Neural crest cell (in vitro differentiated cells): ENCODE measurements at regions not wholly inside any gene's neighbourhood (a gene's known extent, or its start where the extent isn't known, plus 50 kb on each side); places are given as distances from the start of the nearest gene placed in this dataset. TPM values are rescaled to one million over a fixed set of nuclear protein-coding genes. Genes with fewer than 3 reads are reported as not detected.

ENCODE experiments used
- DNase-seq: peaks from one replicate; pipeline ENCODE4 v3.0.0; 2021; ENCODE audit warnings: low read depth, mixed read lengths, low spot score
- H3K27ac Mint-ChIP-seq: one replicate; pipeline ENCODE4 v1.8.0; 2021; ENCODE audit warnings: mild to moderate bottlenecking, mixed read lengths; ENCODE audit not compliant: unreplicated experiment
- H3K27me3 Mint-ChIP-seq: 2 replicates; pipeline ENCODE4 v1.8.0; 2021; ENCODE audit warnings: low read depth, mild to moderate bottlenecking, mixed read lengths
- H3K36me3 Mint-ChIP-seq: 2 replicates; pipeline ENCODE4 v1.8.0; 2021; ENCODE audit warnings: low read depth, mild to moderate bottlenecking, mixed read lengths
- H3K4me1 Mint-ChIP-seq: 2 replicates; pipeline ENCODE4 v1.8.0; 2021; ENCODE audit warnings: mixed read lengths
- H3K4me3 Mint-ChIP-seq: one replicate; pipeline ENCODE4 v1.8.0; 2021; ENCODE audit warnings: mild to moderate bottlenecking, mixed read lengths
- H3K9me3 Mint-ChIP-seq: 2 replicates; pipeline ENCODE4 v1.8.0; 2021; ENCODE audit warnings: mixed read lengths
- microRNA-seq: library from miRNA; unstranded; fragments of <30 nt; microRNA quantifications from one replicate; pipeline ENCODE4, GENCODE V29; 2020
- TF ChIP-seq, protein P1 (sequence below): fragments of 200-600 bp; sonication (generic); conservative IDR thresholded peaks from 2 replicates; pipeline ENCODE4 v1.5.0; 2021; ENCODE audit warnings: antibody characterized with exemption, mild to moderate bottlenecking

DNA sequence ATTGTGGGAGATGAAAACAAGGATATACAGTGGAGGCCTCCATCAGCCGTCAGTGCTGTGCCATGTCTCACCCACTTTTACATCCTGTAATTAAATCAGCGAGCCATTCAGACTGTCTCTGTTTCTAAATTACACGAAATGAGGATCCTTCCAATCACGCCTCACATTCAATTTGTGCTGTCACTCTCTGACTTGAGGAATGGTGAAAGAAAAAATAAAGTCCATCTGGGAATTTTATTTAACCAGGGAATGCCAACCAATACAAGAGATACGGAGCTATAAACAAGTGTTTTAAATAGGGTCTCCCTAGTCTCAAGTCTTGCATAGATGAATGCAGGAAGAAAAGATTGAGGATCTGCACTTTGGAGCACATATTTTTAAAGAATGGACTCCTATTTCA, 72.8 kb downstream of the CMPK2 start:
- Mint-ChIP-seq H3K27me3 (no peaks in the 10 kb centered on the region), H3K4me3 (no peak overlapping the region), H3K4me1 (peaks cover 5% of the 10 kb centered on the region), H3K27ac (no peak overlapping the region), H3K9me3 (no peaks in the 10 kb centered on the region), H3K36me3 (no peaks in the 10 kb centered on the region)
- DNase-seq: no peak
- TF ChIP-seq, protein P1, sequence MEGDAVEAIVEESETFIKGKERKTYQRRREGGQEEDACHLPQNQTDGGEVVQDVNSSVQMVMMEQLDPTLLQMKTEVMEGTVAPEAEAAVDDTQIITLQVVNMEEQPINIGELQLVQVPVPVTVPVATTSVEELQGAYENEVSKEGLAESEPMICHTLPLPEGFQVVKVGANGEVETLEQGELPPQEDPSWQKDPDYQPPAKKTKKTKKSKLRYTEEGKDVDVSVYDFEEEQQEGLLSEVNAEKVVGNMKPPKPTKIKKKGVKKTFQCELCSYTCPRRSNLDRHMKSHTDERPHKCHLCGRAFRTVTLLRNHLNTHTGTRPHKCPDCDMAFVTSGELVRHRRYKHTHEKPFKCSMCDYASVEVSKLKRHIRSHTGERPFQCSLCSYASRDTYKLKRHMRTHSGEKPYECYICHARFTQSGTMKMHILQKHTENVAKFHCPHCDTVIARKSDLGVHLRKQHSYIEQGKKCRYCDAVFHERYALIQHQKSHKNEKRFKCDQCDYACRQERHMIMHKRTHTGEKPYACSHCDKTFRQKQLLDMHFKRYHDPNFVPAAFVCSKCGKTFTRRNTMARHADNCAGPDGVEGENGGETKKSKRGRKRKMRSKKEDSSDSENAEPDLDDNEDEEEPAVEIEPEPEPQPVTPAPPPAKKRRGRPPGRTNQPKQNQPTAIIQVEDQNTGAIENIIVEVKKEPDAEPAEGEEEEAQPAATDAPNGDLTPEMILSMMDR: no peak

DNA sequence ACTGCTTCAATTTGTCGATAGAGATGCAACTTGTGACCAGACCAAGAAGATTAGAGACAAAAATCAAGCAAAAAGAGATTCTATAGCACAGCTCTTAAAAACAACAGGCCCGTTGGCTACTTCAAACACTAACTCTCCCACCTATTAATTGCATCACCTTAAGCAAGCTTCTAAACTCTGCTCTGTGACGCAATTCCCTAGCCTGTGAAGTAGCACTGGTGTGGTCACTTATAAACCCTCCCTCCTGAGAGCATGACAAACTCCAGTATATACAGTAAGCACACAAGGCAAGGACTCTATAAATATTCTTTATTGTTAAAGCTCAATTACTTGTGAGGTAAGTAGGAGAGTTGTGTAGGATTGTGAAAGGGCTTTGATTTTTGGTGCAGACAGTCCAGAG, 72.3 kb downstream of the CMPK2 start:
- H3K27ac Mint-ChIP-seq: no peak overlapping the region
- DNase-seq: no peak
- H3K27me3 Mint-ChIP-seq: no peaks in the 10 kb centered on the region
- peaks cover 5% of the 10 kb centered on the region for H3K4me1 Mint-ChIP-seq
- H3K9me3 Mint-ChIP-seq: no peaks in the 10 kb centered on the region
- TF ChIP-seq, protein P1: no peak
- H3K36me3 Mint-ChIP-seq: no peaks in the 10 kb centered on the region
- H3K4me3 Mint-ChIP-seq: no peak overlapping the region

DNA sequence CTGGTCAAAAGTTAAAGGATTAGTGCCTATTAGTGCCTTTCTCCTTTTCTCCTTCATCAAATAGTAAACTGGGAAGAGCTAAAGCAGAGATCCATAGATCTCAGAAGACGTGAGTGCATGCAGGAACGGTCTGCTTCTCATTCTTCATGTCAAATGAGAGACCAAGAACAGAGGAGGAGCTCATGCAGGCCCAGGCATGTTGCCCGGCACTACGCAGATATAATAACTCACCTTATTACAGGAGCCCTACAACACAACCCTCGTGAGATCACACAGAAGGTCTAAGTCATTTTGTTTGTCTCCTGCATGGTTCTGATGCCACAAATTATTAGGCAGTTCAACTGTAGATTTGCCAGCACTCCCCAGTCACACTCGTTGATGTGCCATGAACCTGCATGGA, 71.8 kb downstream of the CMPK2 start:
- no peak overlapping the region for H3K27ac Mint-ChIP-seq
- H3K4me1 Mint-ChIP-seq: peaks cover 5% of the 10 kb centered on the region
- H3K4me3 Mint-ChIP-seq: no peak overlapping the region
- no peaks in the 10 kb centered on the region for H3K36me3 Mint-ChIP-seq
- H3K27me3 Mint-ChIP-seq: no peaks in the 10 kb centered on the region
- no peak for DNase-seq
- TF ChIP-seq, protein P1: no peak
- no peaks in the 10 kb centered on the region for H3K9me3 Mint-ChIP-seq

DNA sequence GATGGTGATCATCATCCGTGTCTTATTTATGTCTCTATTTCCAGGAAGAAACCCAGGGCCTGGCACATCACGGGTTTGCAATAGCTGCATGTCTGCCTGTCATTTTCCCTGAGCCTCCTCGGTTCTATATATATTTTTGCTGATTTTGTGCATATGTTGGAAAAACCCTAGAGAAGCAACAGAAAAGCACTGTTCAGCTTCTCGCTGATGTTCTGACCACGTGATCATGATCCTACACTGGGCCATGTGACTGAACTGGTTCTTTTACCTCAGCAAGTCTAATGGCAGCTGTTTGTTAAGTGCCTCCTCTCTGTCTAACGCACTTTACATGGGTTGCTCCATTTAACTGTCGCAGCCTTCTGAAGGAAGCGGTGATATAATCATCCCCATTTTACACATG, 71.3 kb downstream of the CMPK2 start:
- Mint-ChIP-seq H3K27ac (no peak overlapping the region), H3K4me1 (peaks cover 6% of the 10 kb centered on the region), H3K36me3 (no peaks in the 10 kb centered on the region), H3K4me3 (no peak overlapping the region), H3K27me3 (no peaks in the 10 kb centered on the region), H3K9me3 (no peaks in the 10 kb centered on the region)
- DNase-seq: no peak
- TF ChIP-seq, protein P1: no peak

Small RNA genes in the stretch of these regions (microRNA-seq; reads per million reads assigned to microRNA genes)
- gene MIR7158 (not detected), gene MIR7515 (not detected)
